OCI-LY1 (cell line): ENCODE measurements at regions not wholly inside any gene's neighbourhood (a gene's known extent, or its start where the extent isn't known, plus 50 kb on each side); places are given as distances from the start of the nearest gene placed in this dataset.

Experiments
- CTCF ChIP-seq: fragments of 200-600 bp; sonication (generic), shearing (Covaris generic); IDR thresholded peaks from 2 replicates; pipeline ENCODE4 v1.5.1; 2017; ENCODE audit warnings: mild to moderate bottlenecking, antibody characterized with exemption, low read length, moderate library complexity, mixed read lengths
- EZH2 ChIP-seq: fragments of 200-600 bp; sonication (generic), shearing (Covaris generic); IDR thresholded peaks from 2 replicates; pipeline ENCODE4 v1.8.0; 2017; ENCODE audit warnings: borderline replicate concordance, mixed run types, mild to moderate bottlenecking, antibody characterized with exemption, low read length, moderate library complexity, mixed read lengths

- TF ChIP-seq CTCF = no peak
- TF ChIP-seq EZH2 = no peak
Measured at GRCh38 chr4:144564358-144564757, 81.6 kb upstream of the HHIP start.
